ENCODE measurements at regions not wholly inside any gene's neighbourhood (a gene's known extent, or its start where the extent isn't known, plus 50 kb on each side); places are given as distances from the start of the nearest gene placed in this dataset.
"Not testable (repeated sequence)": the region's sequence is repeated elsewhere in the genome, so short reads cannot be mapped to it uniquely, and the experiment has no call there.

DNA sequence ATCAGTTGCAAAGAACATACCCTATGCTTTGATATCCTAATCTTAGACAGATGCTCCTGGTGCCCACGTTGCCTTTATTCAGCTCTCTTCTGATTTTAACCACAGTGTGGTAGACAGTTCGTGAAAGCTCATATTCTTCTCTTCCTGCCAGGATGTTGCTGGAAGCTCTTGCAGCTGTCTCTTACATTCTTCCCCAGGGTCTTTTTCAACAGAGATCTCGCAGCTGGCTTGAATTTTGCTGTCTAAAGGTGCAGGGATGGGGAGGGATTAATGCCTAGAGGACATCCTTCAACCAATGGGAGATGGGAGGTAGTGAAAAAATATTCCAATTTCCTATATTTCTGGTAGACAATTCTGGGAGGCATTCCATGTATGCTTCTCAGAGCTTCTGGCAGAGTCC is 150.0 kb upstream of the APP start:
- no peak for DNase-seq

GRCh38 chr21:26307640-26308039 is 137.1 kb upstream of the APP start:
- DNase-seq = no peak

DNA sequence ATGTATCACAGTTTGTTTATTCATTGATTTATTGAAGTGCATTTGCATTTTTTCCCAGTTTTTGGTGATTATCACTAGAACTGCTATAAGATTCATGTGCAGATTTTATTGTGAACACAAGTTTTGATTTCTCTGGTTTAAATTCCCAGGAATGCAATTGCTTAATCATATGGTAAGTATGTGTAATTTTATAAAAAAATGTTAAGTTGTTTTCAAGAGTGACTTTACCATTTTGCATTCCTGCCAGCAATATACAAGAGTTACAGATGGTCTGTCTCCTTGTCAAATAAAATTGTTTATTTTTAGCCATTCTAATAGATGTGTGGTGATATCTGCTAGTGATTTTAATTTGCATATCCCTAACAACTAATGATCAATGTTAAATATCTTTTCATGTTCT is 127.3 kb upstream of the APP start:
- no peak for DNase-seq

GRCh38 chr21:26293141-26293946 is 122.8 kb upstream of the APP start:
- no peak for DNase-seq

DNA sequence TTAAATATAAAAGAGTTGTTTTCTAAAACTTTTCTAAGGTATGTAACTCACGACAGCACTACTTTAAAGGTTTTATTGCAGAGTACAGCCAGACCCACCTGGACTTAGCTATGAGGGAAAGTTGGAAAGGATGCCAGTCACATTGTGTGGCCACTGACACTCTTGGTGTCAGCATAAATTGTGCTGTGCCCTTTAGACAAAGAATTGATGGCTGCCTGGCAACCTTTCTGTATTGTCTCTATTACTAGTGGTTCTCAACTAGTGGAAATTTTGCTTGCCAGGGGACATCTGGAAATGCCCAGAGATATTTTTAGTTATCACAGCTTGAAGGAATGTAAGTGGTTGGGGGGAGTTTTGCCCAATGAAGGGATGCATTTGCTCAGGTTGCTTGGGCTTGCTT is 117.5 kb upstream of the APP start:
- DNase-seq = no peak

GRCh38 chr21:26284531-26284930 is 114.0 kb upstream of the APP start:
- no peak for DNase-seq

DNA sequence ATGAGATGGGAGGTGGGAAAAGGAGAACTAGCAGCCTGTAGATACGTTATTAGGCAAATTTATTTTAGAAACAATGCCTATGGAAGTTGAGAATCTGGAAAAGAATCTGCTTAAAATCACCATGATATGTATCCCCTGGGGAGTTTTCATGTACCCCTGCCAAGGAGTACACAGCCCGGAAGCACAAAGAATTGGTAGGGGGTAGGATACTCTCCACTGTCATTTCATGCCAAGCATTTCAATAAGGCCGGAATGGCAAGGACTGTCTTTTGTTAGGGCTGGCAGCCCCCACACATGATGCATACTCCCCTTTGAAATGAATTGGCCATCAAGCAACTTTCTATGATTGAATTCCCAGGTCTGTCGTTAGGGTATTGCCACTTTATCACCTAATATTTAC is 111.5 kb upstream of the APP start:
- DNase-seq = no peak

DNA sequence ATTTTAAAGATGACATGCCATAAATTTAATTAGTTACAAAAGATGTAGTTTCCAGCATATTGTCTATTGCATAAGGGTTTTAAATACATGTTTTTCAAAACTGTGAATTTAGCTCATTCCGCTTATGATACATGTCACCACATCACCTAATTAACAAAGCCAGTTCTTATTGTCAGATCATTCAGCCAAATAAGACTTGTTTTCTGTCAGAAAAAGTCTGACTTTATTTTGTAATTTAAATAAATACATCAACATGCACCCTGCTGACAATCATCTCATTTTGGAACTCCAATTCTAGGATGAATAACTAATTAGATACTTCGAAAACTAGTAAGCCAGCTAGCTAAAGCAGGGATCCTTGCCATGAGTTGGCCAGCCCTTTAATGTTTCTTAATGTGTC is 110.9 kb upstream of the APP start:
- no peak for DNase-seq

DNA sequence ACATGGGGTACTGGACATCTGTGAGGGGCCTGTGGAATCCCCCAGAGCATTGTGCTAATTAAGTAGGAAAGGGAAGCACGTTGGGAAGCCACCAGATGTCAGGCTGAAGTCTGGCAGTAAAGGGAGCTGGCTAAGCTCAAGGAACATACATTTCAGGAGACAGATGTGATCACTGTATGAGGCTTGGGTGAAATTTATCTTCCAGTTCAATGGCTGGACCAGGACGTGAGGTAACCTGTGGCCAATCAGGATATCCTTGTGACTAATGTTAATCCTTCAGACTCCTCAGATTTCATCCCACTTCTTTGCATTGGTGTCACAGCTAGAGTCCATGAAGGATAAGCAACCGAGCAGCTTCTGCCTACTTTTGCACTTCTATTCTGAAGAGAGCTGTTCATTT is 110.2 kb upstream of the APP start:
- DNase-seq = no peak

GRCh38 chr21:26280148-26280547 is 109.6 kb upstream of the APP start:
- DNase-seq = no peak

DNA sequence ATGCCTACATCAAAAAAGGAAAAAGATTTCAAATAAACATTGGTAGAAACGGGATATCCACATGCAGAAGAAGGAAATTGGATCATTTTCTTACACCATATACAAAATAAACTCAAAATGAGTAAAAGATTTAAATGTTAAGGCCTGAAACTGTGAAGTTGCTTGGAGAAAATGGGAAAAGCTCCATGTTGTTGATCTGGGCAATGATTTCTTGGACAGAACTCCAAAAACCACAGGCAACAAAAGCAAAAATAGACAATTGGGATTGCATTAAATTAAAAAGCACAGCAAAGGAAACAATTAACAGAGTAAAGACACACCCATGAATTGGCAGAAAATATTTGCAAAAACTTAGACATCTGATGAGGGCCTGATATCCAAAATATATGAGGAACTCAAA is 105.2 kb upstream of the APP start:
- no peak for DNase-seq

GRCh38 chr21:26273686-26274313 is 103.2 kb upstream of the APP start:
- DNase-seq = no peak

DNA sequence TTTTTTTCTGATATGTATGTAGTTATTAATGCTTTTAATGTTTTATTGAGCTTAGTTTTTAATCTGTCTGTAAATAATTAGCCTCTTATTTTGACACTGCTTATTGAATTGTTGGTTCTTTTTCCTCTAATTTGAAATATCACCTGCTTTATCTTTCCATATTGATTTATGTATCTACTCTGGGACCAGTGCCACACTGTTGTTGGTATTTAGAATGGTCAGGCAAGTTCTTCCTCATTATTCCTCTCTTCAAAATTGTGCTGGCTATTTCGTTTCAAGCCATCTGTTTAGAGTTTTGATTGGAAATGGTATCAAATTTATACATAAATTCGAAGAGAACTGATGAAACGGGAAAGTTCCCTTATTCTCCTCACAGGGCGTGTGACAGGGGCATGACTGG is 96.8 kb upstream of the APP start:
- no peak for DNase-seq

GRCh38 chr21:26246073-26246472 is 75.5 kb upstream of the APP start:
- DNase-seq = no peak

- DNase-seq = no peak
These were observed 74.9 kb upstream of the APP start for GRCh38 chr21:26245428-26245827.

- DNase-seq = no peak
These were observed 68.1 kb upstream of the APP start for GRCh38 chr21:26238646-26239045.

DNA sequence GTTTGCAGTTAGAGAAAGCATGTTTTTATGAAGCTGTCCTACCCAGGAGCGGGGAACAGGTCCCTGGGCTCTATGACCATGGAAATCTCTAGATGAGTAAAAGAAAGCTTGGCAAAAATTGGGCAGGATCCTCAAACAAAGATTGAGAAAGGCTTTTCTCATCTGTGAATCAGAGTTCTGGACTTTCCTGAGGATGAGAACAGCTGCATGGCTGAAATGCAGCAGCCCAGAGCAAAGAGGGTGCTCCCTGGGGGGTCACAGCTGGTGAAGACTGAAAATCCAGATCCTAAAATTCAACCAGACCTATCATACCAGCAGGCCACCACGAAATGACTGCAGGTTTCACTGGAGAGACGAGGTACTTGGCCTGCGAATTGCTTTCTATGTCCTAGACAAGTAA is 65.7 kb upstream of the APP start:
- DNase-seq = no peak

DNA sequence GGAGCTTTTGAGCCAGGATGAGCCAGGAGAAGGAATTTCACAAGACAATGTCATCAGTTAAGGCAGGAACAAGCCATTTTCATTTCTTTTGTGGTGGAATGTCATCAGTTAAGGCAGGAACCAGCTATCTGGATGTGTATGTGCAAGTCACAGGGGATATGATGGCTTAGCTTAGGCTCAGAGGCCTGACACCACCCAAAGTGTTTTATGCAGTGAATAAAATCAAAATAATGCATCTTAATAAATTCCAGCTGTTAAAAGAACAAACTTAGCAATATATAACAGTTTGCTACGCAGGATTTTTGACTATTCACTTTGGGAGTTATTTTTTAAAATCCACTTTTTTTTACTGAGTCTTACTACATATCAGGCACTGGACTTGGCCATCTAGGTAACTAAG is 62.7 kb upstream of the APP start:
- not testable (repeated sequence) for DNase-seq

GRCh38 chr21:26232491-26232890 is 61.9 kb upstream of the APP start:
- DNase-seq = not testable (repeated sequence)

DNA sequence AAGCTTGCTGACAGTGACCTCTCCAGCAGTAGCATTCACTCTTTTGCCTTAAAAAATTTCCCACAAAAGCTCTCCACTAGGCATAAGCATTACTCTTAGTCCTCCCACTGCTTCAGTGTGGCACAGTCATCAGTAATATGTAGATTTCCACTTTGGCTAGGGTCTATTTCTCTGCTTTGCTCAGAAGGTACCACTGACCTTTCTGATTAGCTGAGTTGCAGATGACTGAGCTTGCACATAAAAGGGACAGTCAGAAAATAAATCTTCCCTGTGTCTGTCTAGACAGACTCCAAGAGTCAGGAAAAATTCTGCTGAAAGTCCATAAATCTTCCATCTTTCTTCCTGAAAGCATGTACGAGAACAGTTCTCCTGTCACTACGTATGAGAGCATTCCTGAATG is 56.6 kb upstream of the APP start:
- DNase-seq = no peak

GRCh38 chr21:26226724-26227123 is 56.2 kb upstream of the APP start:
- no peak for DNase-seq

GRCh38 chr21:26225046-26225445 is 54.5 kb upstream of the APP start:
- no peak for DNase-seq

GRCh38 chr21:26224366-26224765 is 53.8 kb upstream of the APP start:
- no peak for DNase-seq

Data from SW 1271 (cell line).